ENCODE measurements at regions not wholly inside any gene's neighbourhood (a gene's known extent, or its start where the extent isn't known, plus 50 kb on each side); places are given as distances from the start of the nearest gene placed in this dataset.

- no peaks in the 10 kb centered on the region for H3K27me3 ChIP-seq
- no peak for DNase-seq (ENCODE audit: low read depth in 1 of 2, low spot score in 1 of 2)
- no peak overlapping the region for H3K4me3 ChIP-seq
- no peaks in the 10 kb centered on the region for H3K36me3 ChIP-seq
- TF ChIP-seq, protein P1, sequence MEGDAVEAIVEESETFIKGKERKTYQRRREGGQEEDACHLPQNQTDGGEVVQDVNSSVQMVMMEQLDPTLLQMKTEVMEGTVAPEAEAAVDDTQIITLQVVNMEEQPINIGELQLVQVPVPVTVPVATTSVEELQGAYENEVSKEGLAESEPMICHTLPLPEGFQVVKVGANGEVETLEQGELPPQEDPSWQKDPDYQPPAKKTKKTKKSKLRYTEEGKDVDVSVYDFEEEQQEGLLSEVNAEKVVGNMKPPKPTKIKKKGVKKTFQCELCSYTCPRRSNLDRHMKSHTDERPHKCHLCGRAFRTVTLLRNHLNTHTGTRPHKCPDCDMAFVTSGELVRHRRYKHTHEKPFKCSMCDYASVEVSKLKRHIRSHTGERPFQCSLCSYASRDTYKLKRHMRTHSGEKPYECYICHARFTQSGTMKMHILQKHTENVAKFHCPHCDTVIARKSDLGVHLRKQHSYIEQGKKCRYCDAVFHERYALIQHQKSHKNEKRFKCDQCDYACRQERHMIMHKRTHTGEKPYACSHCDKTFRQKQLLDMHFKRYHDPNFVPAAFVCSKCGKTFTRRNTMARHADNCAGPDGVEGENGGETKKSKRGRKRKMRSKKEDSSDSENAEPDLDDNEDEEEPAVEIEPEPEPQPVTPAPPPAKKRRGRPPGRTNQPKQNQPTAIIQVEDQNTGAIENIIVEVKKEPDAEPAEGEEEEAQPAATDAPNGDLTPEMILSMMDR (IDR thresholded peaks at IDR 0.05; ENCODE audit: low read depth, low read length), result no peak
- H3K27ac ChIP-seq, result no peak overlapping the region
- peaks cover 2% of the 10 kb centered on the region for H3K9me3 ChIP-seq (ENCODE audit: low read depth)
- H3K4me1 ChIP-seq (ENCODE audit: low read depth), result no peaks in the 10 kb centered on the region
Measured at GRCh38 chr1:109817881-109818270, 54.2 kb upstream of the EPS8L3 start.

DNA sequence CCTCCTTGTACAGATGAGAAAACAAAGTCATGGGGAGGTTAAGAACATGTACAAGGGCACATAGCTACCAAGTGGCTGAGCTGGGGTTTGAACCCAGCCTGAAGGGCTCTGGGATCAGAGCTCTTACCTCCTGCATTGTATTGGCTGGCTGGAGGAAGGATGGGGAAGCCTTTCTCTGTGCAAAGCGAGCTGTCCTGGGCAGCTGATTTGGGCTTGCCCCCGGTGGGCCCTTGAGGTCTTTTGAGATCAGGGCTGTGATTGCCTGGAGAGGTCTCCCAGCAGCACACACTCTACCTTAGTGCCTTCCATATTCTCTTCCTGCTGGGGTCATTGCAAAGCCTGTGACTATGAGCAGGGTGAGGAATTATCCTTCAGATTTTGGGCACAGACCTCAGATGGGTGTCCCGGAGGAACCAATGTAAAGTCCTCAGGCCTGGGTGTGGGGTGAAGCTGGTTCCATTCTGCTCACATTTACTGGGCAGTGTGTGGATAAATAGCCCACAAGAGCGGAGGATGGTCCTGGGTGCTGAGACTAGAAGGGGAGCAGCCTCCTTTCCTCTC is 53.3 kb upstream of the EPS8L3 start:
- Histone ChIP-seq H3K27ac (no peak overlapping the region), H3K4me1 (ENCODE audit: low read depth) (no peaks in the 10 kb centered on the region), H3K9me3 (ENCODE audit: low read depth) (peaks cover 2% of the 10 kb centered on the region), H3K27me3 (no peaks in the 10 kb centered on the region), H3K36me3 (no peaks in the 10 kb centered on the region), H3K4me3 (no peak overlapping the region)
- TF ChIP-seq, protein P1 (IDR thresholded peaks at IDR 0.05; ENCODE audit: low read depth, low read length), result no peak
- DNase-seq (ENCODE audit: low read depth in 1 of 2, low spot score in 1 of 2), result no peak

DNA sequence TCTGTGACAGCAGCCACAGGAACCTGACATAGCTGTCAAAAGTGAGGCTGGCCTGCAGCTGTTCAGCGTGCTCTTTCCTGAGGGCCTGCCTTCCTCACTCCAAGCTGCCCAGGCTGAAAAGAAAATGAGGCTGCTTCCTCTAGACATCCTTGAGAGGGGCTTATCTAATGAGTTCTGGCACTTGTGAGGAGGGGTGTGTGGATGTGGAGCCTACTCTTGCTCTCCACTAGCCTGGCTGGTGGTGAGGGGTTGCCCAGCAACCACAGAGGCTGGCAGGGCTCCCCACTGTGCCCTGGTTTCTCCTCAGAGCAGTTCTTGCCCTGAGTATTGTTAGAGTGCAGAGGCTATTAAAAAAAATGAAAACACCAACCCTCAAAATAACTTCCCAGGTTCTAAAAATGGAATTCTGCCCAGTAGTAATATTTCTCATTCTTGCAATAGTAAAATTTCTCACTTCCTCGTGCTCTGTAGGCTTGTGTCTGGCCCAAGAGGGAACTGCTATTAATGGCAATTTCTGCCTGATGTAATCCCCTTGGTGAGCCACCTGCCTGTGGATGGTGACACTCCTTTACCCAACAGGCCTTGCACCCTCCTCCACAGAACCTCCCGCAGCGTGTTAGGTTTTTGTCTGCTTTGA is 52.6 kb upstream of the EPS8L3 start:
- H3K9me3 ChIP-seq (ENCODE audit: low read depth), result peaks cover 2% of the 10 kb centered on the region
- H3K27ac ChIP-seq, result no peak overlapping the region
- H3K4me3 ChIP-seq, result no peak overlapping the region
- H3K4me1 ChIP-seq (ENCODE audit: low read depth), result no peaks in the 10 kb centered on the region
- H3K36me3 ChIP-seq, result no peaks in the 10 kb centered on the region
- TF ChIP-seq, protein P1 (IDR thresholded peaks at IDR 0.05; ENCODE audit: low read depth, low read length), result no peak
- H3K27me3 ChIP-seq, result no peaks in the 10 kb centered on the region
- peak in 1 of 2 donors; percentile 32 for DNase-seq (ENCODE audit: low read depth in 1 of 2, low spot score in 1 of 2)

- DNase-seq (ENCODE audit: low read depth in 1 of 2, low spot score in 1 of 2), result no peak
- Histone ChIP-seq H3K9me3 (ENCODE audit: low read depth) (peaks cover 2% of the 10 kb centered on the region), H3K36me3 (no peaks in the 10 kb centered on the region), H3K27me3 (no peaks in the 10 kb centered on the region), H3K4me3 (no peak overlapping the region), H3K27ac (no peak overlapping the region), H3K4me1 (ENCODE audit: low read depth) (no peaks in the 10 kb centered on the region)
- TF ChIP-seq, protein P1 (IDR thresholded peaks at IDR 0.05; ENCODE audit: low read depth, low read length), result no peak
Measured at GRCh38 chr1:109815809-109816174, 52.1 kb upstream of the EPS8L3 start.

- Histone ChIP-seq H3K9me3 (ENCODE audit: low read depth) (peaks cover 2% of the 10 kb centered on the region), H3K4me3 (no peak overlapping the region), H3K27ac (no peak overlapping the region), H3K27me3 (no peaks in the 10 kb centered on the region), H3K4me1 (ENCODE audit: low read depth) (no peaks in the 10 kb centered on the region), H3K36me3 (no peaks in the 10 kb centered on the region)
- TF ChIP-seq, protein P1 (IDR thresholded peaks at IDR 0.05; ENCODE audit: low read depth, low read length), result no peak
- no peak for DNase-seq (ENCODE audit: low read depth in 1 of 2, low spot score in 1 of 2)
Measured at GRCh38 chr1:109814993-109815786, 51.5 kb upstream of the EPS8L3 start.

Data from cardiac muscle cell (in vitro differentiated cells and primary cell).